Activated T-helper 17 cell treated with anti-CD3 and anti-CD28 coated beads, Interleukin-2, amount 50 U/mL, for 72 hours (primary cell): ENCODE measurements at regions not wholly inside any gene's neighbourhood (a gene's known extent, or its start where the extent isn't known, plus 50 kb on each side); places are given as distances from the start of the nearest gene placed in this dataset.

Experiments
- ATAC-seq: fragments of 150-1000 bp; cut with Tn5 transposase; replicated peaks from 2 replicates; pipeline ENCODE4 v1.10.0; 2021; ENCODE audit warnings: mild to moderate bottlenecking, moderate library complexity
- H3K27ac Mint-ChIP-seq: one replicate; pipeline ENCODE4 v1.8.0; 2022; ENCODE audit warnings: mixed read lengths
- H3K27me3 Mint-ChIP-seq: one replicate; pipeline ENCODE4 v1.8.0; 2022; ENCODE audit warnings: mixed read lengths
- H3K36me3 Mint-ChIP-seq: one replicate; pipeline ENCODE4 v1.8.0; 2022; ENCODE audit warnings: low read depth, mild to moderate bottlenecking, mixed read lengths
- H3K4me1 Mint-ChIP-seq: one replicate; pipeline ENCODE4 v1.8.0; 2022; ENCODE audit warnings: mixed read lengths
- H3K4me3 Mint-ChIP-seq: one replicate; pipeline ENCODE4 v1.8.0; 2022; ENCODE audit warnings: mild to moderate bottlenecking, mixed read lengths
- H3K9me3 Mint-ChIP-seq: one replicate; pipeline ENCODE4 v1.8.0; 2022; ENCODE audit warnings: mixed read lengths

GRCh38 chr5:167639766-167640165 is 651.7 kb upstream of the WWC1 start:
- H3K27me3 Mint-ChIP-seq, result no peaks in the 10 kb centered on the region
- no peaks in the 10 kb centered on the region for H3K9me3 Mint-ChIP-seq
- H3K4me1 Mint-ChIP-seq, result no peaks in the 10 kb centered on the region
- ATAC-seq, result no peak
- no peak overlapping the region for H3K27ac Mint-ChIP-seq
- no peaks in the 10 kb centered on the region for H3K36me3 Mint-ChIP-seq
- H3K4me3 Mint-ChIP-seq, result no peak overlapping the region

DNA sequence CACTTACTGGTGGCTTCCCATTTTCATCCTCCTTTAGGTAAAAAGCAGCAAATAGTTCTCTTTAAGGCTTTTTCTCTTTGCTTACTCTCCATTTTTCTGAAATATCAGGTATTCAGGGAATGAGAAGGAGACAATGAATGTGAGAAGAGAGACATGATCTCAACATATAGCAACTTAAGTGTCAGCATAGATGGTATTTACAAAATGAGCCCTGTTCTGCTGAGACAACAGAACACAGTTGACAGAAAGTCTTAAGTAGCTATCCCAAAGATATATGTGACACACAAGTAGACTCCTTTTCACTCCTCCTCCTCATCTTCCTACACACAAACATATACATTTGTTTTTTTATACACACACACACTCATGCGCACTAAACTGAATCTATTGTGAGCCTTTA is 649.3 kb upstream of the WWC1 start:
- no peaks in the 10 kb centered on the region for H3K36me3 Mint-ChIP-seq
- H3K27me3 Mint-ChIP-seq, result no peaks in the 10 kb centered on the region
- no peaks in the 10 kb centered on the region for H3K4me1 Mint-ChIP-seq
- H3K4me3 Mint-ChIP-seq, result no peak overlapping the region
- no peak for ATAC-seq
- no peak overlapping the region for H3K27ac Mint-ChIP-seq
- no peaks in the 10 kb centered on the region for H3K9me3 Mint-ChIP-seq

- Mint-ChIP-seq H3K4me3 (no peak overlapping the region), H3K36me3 (no peaks in the 10 kb centered on the region), H3K9me3 (no peaks in the 10 kb centered on the region), H3K4me1 (no peaks in the 10 kb centered on the region), H3K27me3 (no peaks in the 10 kb centered on the region), H3K27ac (no peak overlapping the region)
- ATAC-seq, result no peak
Measured at GRCh38 chr5:167642779-167643517, 648.5 kb upstream of the WWC1 start.

GRCh38 chr5:167643631-167644280 is 647.7 kb upstream of the WWC1 start:
- H3K27me3 Mint-ChIP-seq, result no peaks in the 10 kb centered on the region
- H3K9me3 Mint-ChIP-seq, result no peaks in the 10 kb centered on the region
- H3K4me3 Mint-ChIP-seq, result no peak overlapping the region
- no peak for ATAC-seq
- no peaks in the 10 kb centered on the region for H3K4me1 Mint-ChIP-seq
- H3K36me3 Mint-ChIP-seq, result no peaks in the 10 kb centered on the region
- no peak overlapping the region for H3K27ac Mint-ChIP-seq

GRCh38 chr5:167644619-167645018 is 646.8 kb upstream of the WWC1 start:
- Mint-ChIP-seq H3K4me1 (no peaks in the 10 kb centered on the region), H3K27ac (no peak overlapping the region), H3K36me3 (no peaks in the 10 kb centered on the region), H3K27me3 (no peaks in the 10 kb centered on the region), H3K4me3 (no peak overlapping the region), H3K9me3 (no peaks in the 10 kb centered on the region)
- ATAC-seq, result peak; percentile 26

- no peak for ATAC-seq
- H3K4me1 Mint-ChIP-seq, result no peaks in the 10 kb centered on the region
- no peaks in the 10 kb centered on the region for H3K27me3 Mint-ChIP-seq
- H3K36me3 Mint-ChIP-seq, result no peaks in the 10 kb centered on the region
- H3K9me3 Mint-ChIP-seq, result peaks cover 6% of the 10 kb centered on the region
- H3K27ac Mint-ChIP-seq, result no peak overlapping the region
- H3K4me3 Mint-ChIP-seq, result no peak overlapping the region
Measured at GRCh38 chr5:167649471-167649870, 642.0 kb upstream of the WWC1 start.

GRCh38 chr5:167652690-167653089 is 638.8 kb upstream of the WWC1 start:
- Mint-ChIP-seq H3K36me3 (no peaks in the 10 kb centered on the region), H3K9me3 (peaks cover 9% of the 10 kb centered on the region), H3K27ac (no peak overlapping the region), H3K4me1 (no peaks in the 10 kb centered on the region), H3K27me3 (no peaks in the 10 kb centered on the region), H3K4me3 (no peak overlapping the region)
- ATAC-seq, result no peak

GRCh38 chr5:167653645-167654106 is 637.8 kb upstream of the WWC1 start:
- H3K4me1 Mint-ChIP-seq, result no peaks in the 10 kb centered on the region
- no peak overlapping the region for H3K27ac Mint-ChIP-seq
- H3K9me3 Mint-ChIP-seq, result peaks cover 9% of the 10 kb centered on the region
- H3K4me3 Mint-ChIP-seq, result no peak overlapping the region
- no peaks in the 10 kb centered on the region for H3K27me3 Mint-ChIP-seq
- no peaks in the 10 kb centered on the region for H3K36me3 Mint-ChIP-seq
- ATAC-seq, result no peak

DNA sequence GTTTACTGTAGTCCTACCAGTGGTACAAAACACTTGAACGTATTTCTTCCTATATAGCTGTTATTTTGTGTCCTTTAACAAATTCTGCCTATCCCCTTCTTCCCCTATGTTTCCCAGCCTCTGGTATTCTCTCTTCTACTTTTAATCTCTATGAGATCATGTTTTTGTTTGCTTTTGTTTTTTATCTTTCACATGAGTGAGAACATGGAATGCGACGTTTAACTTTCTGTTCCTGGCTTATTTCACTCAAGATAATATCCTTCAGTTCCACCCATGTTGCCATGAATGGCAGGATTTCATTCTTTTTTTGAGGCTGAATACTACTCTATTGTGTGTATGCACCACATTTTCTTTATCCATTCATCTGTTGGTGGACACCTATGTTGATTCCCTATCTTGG is 634.4 kb upstream of the WWC1 start:
- no peak overlapping the region for H3K27ac Mint-ChIP-seq
- H3K4me3 Mint-ChIP-seq, result no peak overlapping the region
- ATAC-seq, result no peak
- peaks cover 9% of the 10 kb centered on the region for H3K9me3 Mint-ChIP-seq
- H3K4me1 Mint-ChIP-seq, result no peaks in the 10 kb centered on the region
- H3K36me3 Mint-ChIP-seq, result no peaks in the 10 kb centered on the region
- H3K27me3 Mint-ChIP-seq, result no peaks in the 10 kb centered on the region

- H3K27ac Mint-ChIP-seq, result no peak overlapping the region
Measured at GRCh38 chr5:167658889-167659288, 632.6 kb upstream of the WWC1 start.

DNA sequence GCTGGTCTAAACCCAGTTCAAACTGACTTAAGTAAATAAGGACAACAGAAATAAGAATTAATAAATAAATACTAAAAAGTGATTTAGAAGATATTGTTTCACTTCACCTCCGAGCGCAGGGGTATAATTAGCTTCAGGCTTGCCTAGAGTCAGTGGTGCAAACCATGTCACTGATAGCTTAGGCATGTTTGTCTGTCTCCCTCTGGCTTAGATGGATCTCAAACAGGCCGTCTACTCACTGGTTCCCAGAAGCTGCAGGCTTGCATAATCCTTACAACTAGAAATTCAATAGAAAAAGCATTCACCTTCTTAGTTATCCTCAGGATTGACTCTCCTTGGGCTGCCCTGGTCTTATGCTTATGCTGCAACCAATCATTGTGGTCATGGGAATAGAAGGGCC is 629.8 kb upstream of the WWC1 start:
- Mint-ChIP-seq H3K27ac (no peak overlapping the region), H3K4me1 (no peaks in the 10 kb centered on the region), H3K27me3 (no peaks in the 10 kb centered on the region), H3K9me3 (no peaks in the 10 kb centered on the region), H3K4me3 (no peak overlapping the region), H3K36me3 (no peaks in the 10 kb centered on the region)
- no peak for ATAC-seq

More at GRCh38 chr5:167658889-167659288, 632.6 kb upstream of the WWC1 start:
- Mint-ChIP-seq H3K9me3 (peaks cover 3% of the 10 kb centered on the region), H3K36me3 (no peaks in the 10 kb centered on the region), H3K4me1 (no peaks in the 10 kb centered on the region), H3K4me3 (no peak overlapping the region), H3K27me3 (no peaks in the 10 kb centered on the region)
- ATAC-seq, result no peak

DNA sequence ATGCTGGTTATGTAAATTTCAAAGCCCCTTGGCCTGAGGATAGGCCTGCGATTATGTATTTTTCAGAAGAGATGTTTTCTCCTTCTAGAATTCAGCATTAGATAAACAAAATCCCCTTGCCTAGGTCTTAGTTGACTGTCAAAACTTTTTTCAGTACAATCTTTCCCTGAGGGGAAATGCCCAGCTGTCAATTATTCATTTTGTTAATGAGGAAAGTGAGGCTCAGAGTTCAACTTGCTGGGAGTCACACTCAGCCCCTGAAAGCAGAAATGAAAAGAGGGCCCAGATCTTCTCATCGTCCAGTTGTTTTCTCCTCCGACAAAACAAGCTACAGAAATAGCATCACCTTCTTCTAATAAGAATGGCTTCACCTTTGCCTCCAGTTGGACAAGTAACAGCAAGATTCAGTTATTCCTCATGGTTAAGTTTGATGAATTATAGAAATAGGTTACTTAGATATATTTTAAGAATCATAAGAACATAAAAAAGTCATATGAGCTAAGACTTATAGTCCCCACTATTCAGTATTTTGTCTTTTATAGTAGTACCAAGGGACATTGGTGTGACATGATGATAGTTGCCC is 627.1 kb upstream of the WWC1 start:
- Mint-ChIP-seq H3K4me1 (no peaks in the 10 kb centered on the region), H3K4me3 (no peak overlapping the region), H3K36me3 (no peaks in the 10 kb centered on the region), H3K27me3 (no peaks in the 10 kb centered on the region), H3K27ac (no peak overlapping the region), H3K9me3 (no peaks in the 10 kb centered on the region)
- ATAC-seq, result no peak

DNA sequence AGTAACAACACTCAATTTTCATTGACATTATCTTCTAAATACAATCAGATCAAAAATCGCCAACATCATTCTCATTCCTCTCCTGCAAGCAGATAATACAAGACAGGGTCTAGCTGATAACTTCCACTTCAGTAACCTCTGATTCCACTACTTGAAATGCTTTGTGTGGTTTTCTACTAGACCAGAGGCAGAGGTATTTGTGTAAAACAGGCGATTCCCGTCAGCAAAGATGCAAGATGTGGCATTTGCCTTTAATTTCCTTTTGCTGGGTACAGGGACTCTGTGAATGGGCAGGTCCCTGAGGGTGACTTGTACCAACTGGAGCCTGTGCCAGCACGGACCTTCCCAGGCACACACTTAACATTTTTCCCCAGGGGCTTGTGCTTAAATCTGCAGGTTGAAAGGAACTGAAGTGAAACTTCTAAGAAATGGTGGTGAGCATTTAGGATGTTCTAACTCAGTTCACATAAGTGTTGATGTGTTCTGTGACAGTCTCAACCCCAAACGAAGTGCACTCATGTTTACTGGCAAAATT is 625.5 kb upstream of the WWC1 start:
- Mint-ChIP-seq H3K36me3 (no peaks in the 10 kb centered on the region), H3K4me1 (no peaks in the 10 kb centered on the region), H3K9me3 (no peaks in the 10 kb centered on the region), H3K27me3 (no peaks in the 10 kb centered on the region), H3K4me3 (no peak overlapping the region), H3K27ac (no peak overlapping the region)
- ATAC-seq, result no peak

DNA sequence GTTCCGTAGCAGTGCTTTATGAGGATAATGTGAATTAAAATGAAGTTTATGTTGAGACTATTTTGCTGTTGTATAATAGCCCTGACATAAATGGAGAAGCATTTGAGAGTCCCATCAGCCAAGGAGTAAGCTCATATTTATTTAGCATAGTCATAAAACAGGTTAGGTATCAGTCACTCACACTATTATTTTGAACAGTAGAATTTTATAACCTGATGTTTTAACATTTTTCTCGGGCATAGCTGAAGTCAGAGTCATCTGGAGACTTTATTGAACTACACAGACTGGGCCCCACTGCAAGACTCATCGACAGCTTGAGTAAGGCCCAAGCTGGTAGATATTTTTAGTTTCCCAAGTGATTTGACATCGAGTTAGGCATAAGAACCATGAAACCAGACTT is 620.3 kb upstream of the WWC1 start:
- Mint-ChIP-seq H3K27me3 (peaks cover 2% of the 10 kb centered on the region), H3K27ac (no peak overlapping the region), H3K4me1 (no peaks in the 10 kb centered on the region), H3K9me3 (peaks cover 5% of the 10 kb centered on the region), H3K36me3 (no peaks in the 10 kb centered on the region), H3K4me3 (no peak overlapping the region)
- no peak for ATAC-seq

GRCh38 chr5:167673942-167674341 is 617.5 kb upstream of the WWC1 start:
- peaks cover 11% of the 10 kb centered on the region for H3K9me3 Mint-ChIP-seq
- H3K27ac Mint-ChIP-seq, result no peak overlapping the region
- no peaks in the 10 kb centered on the region for H3K4me1 Mint-ChIP-seq
- no peaks in the 10 kb centered on the region for H3K36me3 Mint-ChIP-seq
- no peak for ATAC-seq
- H3K4me3 Mint-ChIP-seq, result no peak overlapping the region
- H3K27me3 Mint-ChIP-seq, result peaks cover 2% of the 10 kb centered on the region
